ENCODE measurements at regions not wholly inside any gene's neighbourhood (a gene's known extent, or its start where the extent isn't known, plus 50 kb on each side); places are given as distances from the start of the nearest gene placed in this dataset.

GRCh38 chr9:18240213-18240612, 233.7 kb upstream of the ADAMTSL1 start:
- no peak for TF ChIP-seq CTCF (IDR thresholded peaks at IDR 0.05; ENCODE audit: low read depth, low read length, missing control alignments)
- no peak for DNase-seq (ENCODE audit: low read depth)
- in situ Hi-C loops (cut with HindIII; ENCODE audit: low sequenced_read_pairs): no loop called here
- H3K4me3 ChIP-seq (ENCODE audit: low read depth, low read length): no peak overlapping the region

- DNase-seq (ENCODE audit: low read depth): no peak
- H3K4me3 ChIP-seq (ENCODE audit: low read depth, low read length): no peak overlapping the region
- in situ Hi-C loops (cut with HindIII; ENCODE audit: low sequenced_read_pairs): no loop called here
- TF ChIP-seq CTCF (IDR thresholded peaks at IDR 0.05; ENCODE audit: low read depth, low read length, missing control alignments): peak; percentile 33
Measured at GRCh38 chr9:18245911-18246310, 228.0 kb upstream of the ADAMTSL1 start.

- no peak for DNase-seq (ENCODE audit: low read depth)
- in situ Hi-C loops (cut with HindIII; ENCODE audit: low sequenced_read_pairs): loop anchor here (5.0 to 25.0 kb wide), 3 partner anchors 97 to 762 kb away; partner anchors contain the start of gene ADAMTSL1
- H3K4me3 ChIP-seq (ENCODE audit: low read depth, low read length): no peak overlapping the region
- no peak for TF ChIP-seq CTCF (IDR thresholded peaks at IDR 0.05; ENCODE audit: low read depth, low read length, missing control alignments)
Measured at GRCh38 chr9:18250053-18250452, 223.9 kb upstream of the ADAMTSL1 start.

- H3K4me3 ChIP-seq (ENCODE audit: low read depth, low read length): no peak overlapping the region
- in situ Hi-C loops (cut with HindIII; ENCODE audit: low sequenced_read_pairs): loop anchor here (5.0 to 25.0 kb wide), 3 partner anchors 93 to 758 kb away; partner anchors contain the start of gene ADAMTSL1
- no peak for TF ChIP-seq CTCF (IDR thresholded peaks at IDR 0.05; ENCODE audit: low read depth, low read length, missing control alignments)
- DNase-seq (ENCODE audit: low read depth): no peak
Measured at GRCh38 chr9:18253950-18254349, 220.0 kb upstream of the ADAMTSL1 start.

GRCh38 chr9:18255158-18255629, 218.8 kb upstream of the ADAMTSL1 start:
- no peak overlapping the region for H3K4me3 ChIP-seq (ENCODE audit: low read depth, low read length)
- in situ Hi-C loops (cut with HindIII; ENCODE audit: low sequenced_read_pairs): loop anchor here (25.0 kb wide), 2 partner anchors 207 to 757 kb away; partner anchors contain the start of gene ADAMTSL1
- DNase-seq (ENCODE audit: low read depth): peak; percentile 88
- TF ChIP-seq CTCF (IDR thresholded peaks at IDR 0.05; ENCODE audit: low read depth, low read length, missing control alignments): peak; percentile 84

GRCh38 chr9:18255747-18256146, 218.2 kb upstream of the ADAMTSL1 start:
- H3K4me3 ChIP-seq (ENCODE audit: low read depth, low read length): no peak overlapping the region
- no peak for DNase-seq (ENCODE audit: low read depth)

More at GRCh38 chr9:18255747-18256146, 218.2 kb upstream of the ADAMTSL1 start:
- in situ Hi-C loops (cut with HindIII; ENCODE audit: low sequenced_read_pairs): loop anchor here (25.0 kb wide), 2 partner anchors 207 to 757 kb away; partner anchors contain the start of gene ADAMTSL1
- no peak for TF ChIP-seq CTCF (IDR thresholded peaks at IDR 0.05; ENCODE audit: low read depth, low read length, missing control alignments)
